M059J (cell line): ENCODE measurements at regions not wholly inside any gene's neighbourhood (a gene's known extent, or its start where the extent isn't known, plus 50 kb on each side); places are given as distances from the start of the nearest gene placed in this dataset.

Experiments used
- DNase-seq: peaks from one replicate; pipeline ENCODE4 v3.0.0-alpha.2; 2012; ENCODE audit warnings: low read depth

DNA sequence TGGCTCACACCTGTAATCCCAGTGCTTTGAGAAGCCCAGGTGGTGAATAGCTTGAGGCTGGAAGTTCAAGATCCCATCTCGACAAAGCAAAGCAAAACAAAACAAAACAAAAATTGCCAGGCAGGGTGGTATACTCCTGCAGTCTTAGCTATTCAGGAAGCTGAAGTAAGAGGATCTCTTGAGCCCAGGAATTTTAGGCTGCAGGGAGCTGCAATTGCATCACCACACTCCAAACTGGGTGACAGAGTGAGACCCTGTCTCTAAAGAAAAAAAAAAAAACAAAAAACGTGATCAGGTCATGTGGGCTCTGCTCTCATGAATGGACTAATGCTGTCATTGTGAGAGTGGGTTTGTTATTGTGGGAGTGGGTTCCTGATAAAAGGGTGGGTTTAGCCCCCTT lies 409.1 kb downstream of the NPIPA7 start:
- DNase-seq, result no peak

GRCh38 chr16:16790597-16790996 lies 411.7 kb downstream of the NPIPA7 start:
- DNase-seq, result no peak

- DNase-seq, result no peak
These were observed 412.1 kb downstream of the NPIPA7 start for GRCh38 chr16:16791051-16791450.

DNA sequence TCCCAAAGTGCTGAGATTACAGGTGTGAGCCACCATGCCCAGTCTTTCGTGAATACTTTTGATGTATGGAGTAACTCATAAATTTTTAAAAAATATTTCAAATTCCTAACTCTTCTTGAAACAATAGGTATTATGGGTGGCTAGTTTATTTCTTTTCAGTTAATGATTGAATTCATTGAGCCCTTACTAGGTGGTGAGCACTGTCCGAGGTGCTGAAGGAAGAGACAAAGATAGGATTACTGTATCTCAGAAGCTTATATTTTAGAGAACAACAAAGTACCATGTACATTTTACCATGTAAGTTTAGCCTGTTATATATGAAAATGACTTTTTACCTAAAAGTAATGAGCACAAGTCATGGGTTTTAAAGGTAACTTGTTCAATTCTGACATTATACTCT lies 418.3 kb downstream of the NPIPA7 start:
- DNase-seq, result peak; percentile 3

GRCh38 chr16:16798504-16798903 lies 419.6 kb downstream of the NPIPA7 start:
- DNase-seq, result no peak

DNA sequence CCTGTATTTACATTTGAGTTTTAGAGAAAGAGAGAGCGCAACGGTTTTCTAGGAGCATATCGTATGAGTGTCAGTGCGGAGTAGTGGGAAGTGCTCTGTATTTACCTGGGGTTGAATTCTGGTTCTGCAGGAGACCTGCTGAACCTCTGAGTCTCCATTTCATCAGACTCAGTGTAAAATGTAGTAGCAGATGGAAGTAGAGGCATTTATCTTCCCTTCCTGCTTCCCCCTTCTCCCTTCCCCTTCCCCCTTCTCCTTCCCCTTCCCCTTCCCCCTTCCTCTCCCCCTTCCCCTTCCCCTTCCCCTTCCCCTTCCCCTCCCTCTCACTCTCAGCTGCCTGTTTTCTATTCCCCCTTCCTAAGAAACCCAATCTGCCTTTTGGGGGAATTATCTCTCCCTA lies 426.9 kb downstream of the NPIPA7 start:
- DNase-seq, result no peak

GRCh38 chr16:16815641-16816040 lies 436.7 kb downstream of the NPIPA7 start:
- DNase-seq, result no peak

DNA sequence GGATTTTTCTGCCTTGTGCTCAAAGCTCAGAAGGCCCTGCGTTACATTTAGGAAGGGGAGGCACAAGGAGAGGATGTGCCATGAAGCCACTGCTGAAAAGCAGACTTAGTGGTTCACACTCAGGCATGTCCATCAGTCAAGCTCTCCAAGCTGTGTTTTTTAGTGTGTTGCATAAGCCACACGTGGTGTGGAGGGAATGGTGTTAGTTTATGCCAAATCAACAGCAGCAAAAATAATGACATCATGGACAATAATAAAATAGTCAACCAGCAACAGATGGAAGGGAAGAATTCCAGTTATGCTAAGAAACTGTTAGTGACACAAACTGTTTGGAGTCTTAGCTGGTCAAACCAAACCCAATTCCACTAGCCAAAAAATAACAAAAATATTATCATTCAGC lies 438.3 kb downstream of the NPIPA7 start:
- no peak for DNase-seq

GRCh38 chr16:16821261-16821660 lies 442.3 kb downstream of the NPIPA7 start:
- DNase-seq, result no peak

- DNase-seq, result no peak
These were observed 450.0 kb downstream of the NPIPA7 start for GRCh38 chr16:16828913-16829398.

DNA sequence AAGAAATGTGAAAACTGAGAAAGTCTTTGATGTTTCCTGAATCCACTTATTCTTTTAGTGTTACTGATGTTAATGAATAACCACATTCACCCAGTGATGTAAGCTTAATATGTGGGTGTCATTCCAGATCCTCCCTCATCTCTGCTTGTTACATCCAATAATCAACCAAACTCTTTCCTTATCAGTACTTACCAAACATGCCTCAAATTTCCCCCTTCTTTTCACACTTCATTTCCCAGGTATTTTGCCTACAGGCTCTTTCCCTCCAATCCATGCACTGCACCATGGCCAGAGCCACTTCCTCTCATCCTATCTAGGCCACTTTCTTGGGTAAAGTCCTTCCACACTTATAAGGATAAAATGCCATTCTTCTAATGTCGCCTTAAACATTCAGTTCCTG lies 451.5 kb downstream of the NPIPA7 start:
- DNase-seq, result no peak

DNA sequence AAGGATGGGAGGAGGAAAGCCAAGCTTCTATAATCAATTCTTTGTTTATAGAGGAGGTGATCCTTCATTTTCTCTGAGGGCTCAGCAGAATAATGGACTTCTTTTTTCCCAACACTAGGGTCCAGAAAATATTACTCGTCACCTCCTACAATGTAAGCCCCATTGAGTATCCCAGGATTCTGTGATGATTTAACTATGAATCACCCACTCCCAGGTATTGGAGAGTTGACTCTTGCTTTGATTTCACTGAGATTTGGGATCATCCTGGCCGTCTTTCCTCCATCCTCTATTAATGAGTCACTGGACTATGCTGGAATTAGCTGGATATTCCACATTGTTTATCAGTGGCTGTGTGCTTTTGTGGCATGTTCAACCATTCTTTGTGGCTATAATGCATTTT lies 452.0 kb downstream of the NPIPA7 start:
- no peak for DNase-seq

DNA sequence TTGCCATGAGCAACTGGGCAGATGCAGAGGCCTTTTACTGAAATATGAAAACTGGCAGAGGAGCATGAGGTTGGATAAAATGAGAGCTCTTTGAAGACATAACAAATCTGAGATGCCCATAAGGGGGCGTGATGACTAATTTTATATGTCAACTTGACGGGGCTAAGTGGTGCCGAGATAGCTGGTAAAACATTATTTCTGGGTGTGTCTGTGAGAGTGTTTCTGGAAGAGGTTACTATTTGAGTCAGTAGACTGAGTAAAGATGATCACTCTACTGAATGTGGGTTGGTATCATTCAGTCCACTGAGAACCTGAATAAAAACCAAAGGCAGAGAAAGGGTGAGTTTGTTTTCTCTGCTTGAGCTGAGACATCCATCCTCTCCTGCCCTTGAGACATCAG lies 454.2 kb downstream of the NPIPA7 start:
- no peak for DNase-seq

DNA sequence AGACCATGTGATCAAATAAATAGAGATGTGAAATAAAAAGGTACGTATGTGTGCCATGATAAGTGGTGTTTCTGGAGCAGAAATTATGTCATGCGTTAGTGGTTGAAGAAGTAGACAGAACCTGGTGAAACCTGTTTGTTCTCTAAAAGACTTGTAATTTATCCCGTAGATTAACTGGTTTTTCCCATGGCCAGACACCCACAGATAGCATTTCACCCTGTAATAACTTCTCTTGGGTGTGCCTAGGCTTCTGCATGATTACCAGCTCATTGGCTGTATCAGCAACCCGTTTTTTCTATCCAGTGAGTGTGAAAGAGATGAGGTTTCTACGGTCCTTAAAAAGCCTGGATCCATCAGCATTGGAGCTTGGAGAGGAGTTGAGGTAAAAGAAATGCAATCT lies 471.3 kb downstream of the NPIPA7 start:
- DNase-seq, result no peak

GRCh38 chr16:16857012-16857411 lies 478.1 kb downstream of the NPIPA7 start:
- DNase-seq, result no peak

DNA sequence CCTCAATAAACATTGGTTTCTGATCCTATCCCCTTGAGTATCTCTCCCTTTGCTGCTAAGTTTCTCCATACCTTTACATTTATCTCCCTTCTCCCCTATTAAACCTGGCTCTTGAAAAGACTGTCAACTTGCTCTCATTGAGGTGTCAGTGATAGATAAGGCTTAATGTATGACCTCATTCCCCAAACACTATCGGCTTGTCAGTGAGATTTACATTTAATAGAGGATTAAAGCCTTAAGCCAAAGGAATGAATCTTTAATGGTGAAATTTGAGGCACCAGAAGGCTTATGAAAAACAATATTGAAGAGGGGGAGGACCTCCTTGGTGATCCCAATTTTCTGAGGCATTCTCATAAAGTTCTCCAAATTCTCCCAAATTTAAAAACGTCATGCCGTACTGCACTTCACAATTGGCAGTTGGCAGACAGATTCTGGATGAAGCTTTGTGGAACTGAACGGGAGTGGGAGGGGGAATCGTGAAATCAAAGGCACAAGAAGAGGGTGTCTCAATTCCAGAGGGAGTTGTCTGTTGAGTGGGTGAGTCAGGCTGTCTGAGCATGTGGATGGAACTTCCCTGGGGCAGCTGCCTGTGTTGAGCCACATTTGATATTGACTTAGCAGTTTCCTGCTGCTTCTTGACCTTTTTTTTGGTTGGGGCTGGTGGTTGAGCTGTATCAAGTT lies 478.8 kb downstream of the NPIPA7 start:
- no peak for DNase-seq

GRCh38 chr16:16861546-16861945 lies 482.6 kb downstream of the NPIPA7 start:
- DNase-seq, result peak; percentile 39

DNA sequence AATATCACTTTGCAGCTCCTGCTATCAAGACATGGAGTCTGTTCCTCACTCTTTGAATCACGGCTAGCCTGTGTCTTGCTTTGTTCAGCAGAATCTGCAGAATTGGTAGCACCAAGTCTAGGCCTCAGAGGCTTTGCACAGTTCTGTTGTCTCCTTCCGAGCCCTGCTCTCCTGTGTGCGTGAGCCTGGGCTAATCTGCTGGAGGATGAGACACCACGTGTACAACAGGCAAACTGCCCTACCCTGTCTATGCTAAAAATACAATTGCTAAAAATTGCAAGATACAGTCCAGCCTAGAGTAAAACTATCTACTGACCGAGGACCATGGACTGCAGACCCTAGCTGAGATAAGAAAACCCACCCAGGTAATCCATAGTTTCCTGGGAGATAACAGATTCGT lies 484.7 kb downstream of the NPIPA7 start:
- no peak for DNase-seq

DNA sequence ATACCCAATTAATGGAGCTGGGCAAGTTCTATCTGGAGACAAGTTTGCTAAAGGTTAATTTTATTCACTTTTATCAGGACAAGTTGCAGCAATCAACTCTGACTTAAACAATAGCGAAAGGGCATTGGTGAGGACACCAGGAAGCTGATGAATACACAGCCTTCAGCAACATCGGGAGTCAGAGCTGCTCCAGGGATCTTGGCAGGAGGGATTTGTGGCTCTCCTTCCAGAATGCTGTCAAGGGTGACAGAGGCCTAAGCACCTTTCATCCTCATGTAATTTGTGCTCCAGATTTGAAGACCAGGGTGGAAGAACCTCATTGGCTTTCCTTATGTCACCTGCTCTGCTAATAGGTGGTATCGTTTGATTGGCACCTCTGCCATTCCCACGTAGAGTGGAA lies 485.6 kb downstream of the NPIPA7 start:
- DNase-seq, result no peak

DNA sequence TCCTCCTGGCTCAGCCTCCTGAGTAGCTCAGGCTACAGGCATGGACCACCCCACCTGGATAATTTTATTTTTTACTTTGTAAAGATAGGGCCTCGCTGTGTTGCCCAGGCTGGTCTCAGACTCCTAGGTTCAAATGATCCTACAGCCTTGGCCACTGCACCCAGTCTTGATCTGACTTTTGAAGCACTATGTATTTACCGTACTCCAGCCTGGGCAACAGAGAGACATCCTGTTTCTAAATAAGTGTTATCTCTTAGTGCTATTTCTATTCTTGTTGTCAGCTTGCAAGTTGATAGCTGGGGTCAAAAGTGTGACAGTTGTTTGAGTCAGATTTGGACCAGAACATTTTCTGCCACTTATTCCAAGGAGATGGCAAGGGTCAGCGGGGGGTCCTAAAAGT lies 486.4 kb downstream of the NPIPA7 start:
- DNase-seq, result no peak

- no peak for DNase-seq
These were observed 489.0 kb downstream of the NPIPA7 start for GRCh38 chr16:16867973-16868372.

GRCh38 chr16:16868727-16869126 lies 489.8 kb downstream of the NPIPA7 start:
- DNase-seq, result no peak

DNA sequence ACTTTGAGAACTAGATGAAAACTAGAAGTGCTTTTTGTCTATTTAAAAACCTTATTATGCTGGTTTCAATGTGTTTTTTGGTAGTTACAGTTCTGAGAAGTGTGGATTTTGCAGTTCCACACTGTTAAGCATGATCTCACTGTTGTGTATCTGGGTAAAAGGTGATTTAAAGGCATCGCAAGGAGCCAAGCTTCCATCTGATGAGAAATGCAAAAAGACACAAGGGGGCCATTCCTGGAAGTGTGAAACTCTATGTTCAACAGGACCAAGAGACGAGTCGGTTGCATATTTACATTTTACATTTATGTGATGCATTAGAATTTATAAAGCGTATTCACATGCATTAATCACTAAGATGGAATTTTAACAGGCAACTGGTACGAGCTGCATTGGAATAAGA lies 490.8 kb downstream of the NPIPA7 start:
- DNase-seq, result no peak

DNA sequence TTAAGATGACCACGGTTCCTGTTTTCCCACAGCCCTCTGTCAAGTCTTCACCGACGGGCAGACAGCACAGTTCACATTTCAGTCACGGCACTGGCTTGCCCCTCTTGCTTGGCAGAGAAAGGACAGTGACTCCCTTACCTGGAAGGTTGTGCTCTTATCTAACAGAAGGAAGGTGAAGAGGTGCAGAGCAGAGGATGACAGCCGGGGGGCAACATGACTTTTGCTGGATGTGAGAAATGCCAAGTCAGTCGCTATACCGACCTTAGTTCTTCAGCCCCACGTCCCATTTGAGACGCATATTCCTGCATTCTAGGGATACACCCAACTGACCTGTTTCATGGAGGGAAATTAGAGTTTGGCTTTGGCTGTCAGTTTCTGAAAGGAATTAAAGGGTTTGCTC lies 492.3 kb downstream of the NPIPA7 start:
- DNase-seq, result no peak
